GM12892 (cell line): ENCODE measurements at regions not wholly inside any gene's neighbourhood (a gene's known extent, or its start where the extent isn't known, plus 50 kb on each side); places are given as distances from the start of the nearest gene placed in this dataset.

Source experiments
- POLR2A ChIP-seq: IDR thresholded peaks from 2 replicates; pipeline ENCODE4 v1.6.1; 2011; ENCODE audit warnings: low read depth, low read length, control low read depth
- POLR2AphosphoS5 ChIP-seq: IDR thresholded peaks from 2 replicates; pipeline ENCODE4 v1.6.1; 2011; ENCODE audit warnings: low read depth, low read length, control low read depth
- TAF1 ChIP-seq: IDR thresholded peaks from 2 replicates; pipeline ENCODE4 v1.6.1; 2011; ENCODE audit warnings: low read depth, mild to moderate bottlenecking, control low read depth, low read length, borderline replicate concordance

- no peak for TF ChIP-seq POLR2AphosphoS5
- TF ChIP-seq TAF1 = no peak
- TF ChIP-seq POLR2A = no peak
Observed at GRCh38 chr2:187971893-187972292, 319.8 kb upstream of the GULP1 start.
